Natural killer cell treated with Interleukin-12 subunit alpha and Interleukin-12 subunit beta and Interleukin-15 and Interleukin-18, amount 100 ng/mL, for 72 hours (primary cell): ENCODE measurements at regions not wholly inside any gene's neighbourhood (a gene's known extent, or its start where the extent isn't known, plus 50 kb on each side); places are given as distances from the start of the nearest gene placed in this dataset.

ENCODE experiments used
- ATAC-seq, 2 donors: fragments of 150-1000 bp; cut with Tn5 transposase in 1 of 2; sonication (Bioruptor Pico), chemical (Tn5 transposase) in 1 of 2; 2 replicates each; pipeline ENCODE4 v1.10.0; 2021
- DNase-seq: peaks from one replicate; pipeline ENCODE4 v3.0.0; 2022; ENCODE audit warnings: low spot score
- H3K27ac Mint-ChIP-seq, 2 donors: 1 replicate in 1 of 2; 2 replicates in 1 of 2; pipeline ENCODE4 v1.8.0; 2022; ENCODE audit warnings: mixed read lengths in 2 of 2, mild to moderate bottlenecking in 1 of 2, moderate library complexity in 1 of 2
- H3K27me3 Mint-ChIP-seq, 2 donors: 1 replicate in 1 of 2; 2 replicates in 1 of 2; pipeline ENCODE4 v1.8.0; 2022; ENCODE audit warnings: mixed read lengths in 2 of 2
- H3K36me3 Mint-ChIP-seq: one replicate; pipeline ENCODE4 v1.8.0; 2022; ENCODE audit warnings: mixed read lengths
- H3K4me1 Mint-ChIP-seq, 2 donors: 1 replicate in 1 of 2; 2 replicates in 1 of 2; pipeline ENCODE4 v1.8.0; 2022; ENCODE audit warnings: low read depth in 2 of 2, mixed read lengths in 2 of 2, mild to moderate bottlenecking in 1 of 2
- H3K4me3 Mint-ChIP-seq: one replicate; pipeline ENCODE4 v1.8.0; 2022; ENCODE audit warnings: mixed read lengths
- H3K9me3 Mint-ChIP-seq: 2 replicates; pipeline ENCODE4 v1.8.0; 2022; ENCODE audit warnings: mixed read lengths

GRCh38 chr19:30309905-30310601 lies 62.1 kb upstream of the ZNF536 start:
- ATAC-seq (no peak), DNase-seq (no peak)
- H3K27me3 Mint-ChIP-seq: peaks cover 7 to 8% of the 10 kb centered on the region in 2 donors
- H3K4me3 Mint-ChIP-seq: no peak overlapping the region
- peaks cover 2% of the 10 kb centered on the region for H3K9me3 Mint-ChIP-seq
- H3K27ac Mint-ChIP-seq: no peak overlapping the region
- H3K36me3 Mint-ChIP-seq: no peaks in the 10 kb centered on the region
- no peaks in the 10 kb centered on the region for H3K4me1 Mint-ChIP-seq

- H3K4me1 Mint-ChIP-seq: no peaks in the 10 kb centered on the region
- peaks cover 4% of the 10 kb centered on the region for H3K9me3 Mint-ChIP-seq
- DNase-seq (no peak), ATAC-seq (no peak)
- H3K27me3 Mint-ChIP-seq: peaks cover 7 to 9% of the 10 kb centered on the region in 2 donors
- H3K4me3 Mint-ChIP-seq: no peak overlapping the region
- H3K27ac Mint-ChIP-seq: no peak overlapping the region
- H3K36me3 Mint-ChIP-seq: no peaks in the 10 kb centered on the region
These were observed 61.5 kb upstream of the ZNF536 start for GRCh38 chr19:30310602-30311263.

DNA sequence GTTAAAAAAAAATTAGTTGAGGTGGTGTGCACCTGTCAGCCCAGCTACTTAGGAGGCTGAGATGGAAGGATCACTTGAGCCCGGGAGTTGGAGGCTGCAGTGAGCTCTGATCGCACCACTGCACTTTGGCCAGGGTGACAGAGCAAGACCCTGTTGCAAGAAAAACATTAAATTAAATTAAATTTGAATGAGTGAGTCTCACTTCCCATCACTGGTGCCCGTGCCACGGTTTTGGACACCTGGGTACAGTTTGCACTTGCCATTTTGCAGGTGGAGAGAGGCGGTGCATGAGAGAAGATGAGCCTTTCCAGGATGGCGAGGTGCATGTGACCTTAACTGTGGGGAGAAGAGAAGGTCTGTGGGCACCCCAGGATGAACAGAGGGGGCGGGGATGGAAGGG lies 60.3 kb upstream of the ZNF536 start:
- H3K4me3 Mint-ChIP-seq: no peak overlapping the region
- ATAC-seq (no peak), DNase-seq (no peak)
- no peak overlapping the region for H3K27ac Mint-ChIP-seq
- no peaks in the 10 kb centered on the region for H3K36me3 Mint-ChIP-seq
- no peaks in the 10 kb centered on the region for H3K4me1 Mint-ChIP-seq
- H3K9me3 Mint-ChIP-seq: peaks cover 4% of the 10 kb centered on the region
- peaks cover 7 to 9% of the 10 kb centered on the region in 2 donors for H3K27me3 Mint-ChIP-seq

GRCh38 chr19:30312582-30313352 lies 59.4 kb upstream of the ZNF536 start:
- Mint-ChIP-seq H3K4me3 (no peak overlapping the region), H3K27me3 (peaks cover 1 to 9% of the 10 kb centered on the region in 2 donors), H3K9me3 (peaks cover 4% of the 10 kb centered on the region), H3K27ac (no peak overlapping the region), H3K36me3 (no peaks in the 10 kb centered on the region), H3K4me1 (no peaks in the 10 kb centered on the region)
- no peak for ATAC-seq
- DNase-seq: no peak

DNA sequence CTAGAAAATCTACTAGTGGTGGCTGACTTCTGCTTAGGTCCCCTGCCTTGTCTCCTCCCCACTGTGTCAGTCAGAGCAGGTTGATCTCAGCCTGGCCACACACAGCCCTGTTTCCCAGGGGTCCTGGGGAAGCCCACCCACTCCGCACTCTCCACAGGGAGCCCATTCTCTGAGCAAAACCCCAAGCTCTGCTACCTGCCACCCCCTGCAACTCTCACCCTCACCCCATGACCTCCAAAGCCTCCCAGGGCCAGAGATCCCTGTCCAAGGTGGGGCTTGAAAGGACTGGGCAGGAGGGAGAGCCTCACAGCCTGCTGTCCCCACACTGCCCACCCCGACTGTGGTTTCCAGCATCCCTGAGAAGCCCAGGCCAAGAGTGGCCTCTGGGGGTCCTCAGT lies 58.8 kb upstream of the ZNF536 start:
- ATAC-seq (peak in 1 of 2 donors; percentile 31), DNase-seq (no peak)
- peaks cover 4% of the 10 kb centered on the region for H3K9me3 Mint-ChIP-seq
- no peak overlapping the region for H3K4me3 Mint-ChIP-seq
- H3K27ac Mint-ChIP-seq: no peak overlapping the region
- peaks cover 0 to 6% of the 10 kb centered on the region in 2 donors for H3K27me3 Mint-ChIP-seq
- H3K36me3 Mint-ChIP-seq: no peaks in the 10 kb centered on the region
- no peaks in the 10 kb centered on the region for H3K4me1 Mint-ChIP-seq

DNA sequence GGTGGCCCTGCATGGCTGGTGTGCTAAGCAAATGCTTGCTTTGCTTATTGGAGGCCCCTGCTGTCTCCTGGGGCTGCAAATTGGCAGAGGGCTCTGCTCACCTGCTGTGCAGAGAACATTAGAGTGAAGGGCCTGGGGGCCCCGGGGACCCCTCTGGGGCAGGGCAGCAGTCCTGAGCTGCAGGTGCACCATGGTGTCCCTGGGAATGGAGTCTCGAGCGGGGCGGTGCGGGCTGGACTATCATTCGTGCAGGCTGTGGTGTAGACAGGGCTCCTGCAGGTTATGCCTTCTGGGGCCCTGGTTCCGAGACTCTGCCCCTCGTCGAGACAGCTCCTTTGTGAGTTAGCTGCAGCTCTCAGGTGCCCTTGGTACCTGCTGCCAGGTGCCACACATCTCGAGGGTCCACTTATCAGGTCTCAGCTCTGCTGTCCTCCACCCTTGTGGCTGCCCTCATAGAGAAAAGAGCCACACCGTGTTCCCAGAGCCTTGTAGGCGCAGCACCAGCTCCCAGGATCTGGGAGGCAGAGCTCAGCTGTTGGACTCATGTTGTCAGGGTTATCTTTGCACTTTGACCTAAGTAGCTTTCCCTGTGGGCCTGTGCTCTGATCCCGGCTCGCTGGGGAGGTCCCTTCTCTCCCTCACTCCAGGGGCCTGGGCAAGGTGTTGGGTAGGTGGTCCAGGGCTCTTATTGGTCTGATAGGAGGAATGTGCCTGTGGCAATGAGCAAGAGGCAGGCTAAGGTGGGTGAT lies 58.0 kb upstream of the ZNF536 start:
- peak in 1 of 2 donors; percentile 36 for ATAC-seq
- H3K36me3 Mint-ChIP-seq: no peaks in the 10 kb centered on the region

DNA sequence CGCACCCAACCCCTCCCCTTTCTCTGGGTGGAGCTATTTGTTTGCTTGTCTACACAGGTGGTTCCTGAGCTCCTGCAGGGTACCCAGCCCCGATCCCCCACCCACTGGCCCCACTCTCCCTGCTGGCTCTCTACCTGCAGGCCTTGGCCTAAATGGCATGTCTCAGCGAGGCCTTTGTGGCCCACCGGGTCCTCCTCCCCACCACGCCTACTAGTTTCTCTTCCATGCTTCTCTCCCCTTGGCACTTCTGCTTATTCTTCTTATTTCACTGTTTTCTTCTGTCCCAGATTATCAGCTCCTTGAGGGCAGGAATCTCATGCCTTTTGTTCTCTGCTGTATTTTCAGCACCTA lies 57.4 kb upstream of the ZNF536 start:
- H3K27me3 Mint-ChIP-seq: peaks cover 0 to 6% of the 10 kb centered on the region in 2 donors
- H3K4me3 Mint-ChIP-seq: no peak overlapping the region
- H3K4me1 Mint-ChIP-seq: no peaks in the 10 kb centered on the region
- no peak for ATAC-seq
- H3K36me3 Mint-ChIP-seq: no peaks in the 10 kb centered on the region
- peaks cover 4% of the 10 kb centered on the region for H3K9me3 Mint-ChIP-seq
- no peak for DNase-seq
- no peak overlapping the region for H3K27ac Mint-ChIP-seq

More for the DNA sequence above, 58.0 kb upstream of the ZNF536 start:
- Mint-ChIP-seq H3K27ac (no peak overlapping the region), H3K27me3 (peaks cover 0 to 6% of the 10 kb centered on the region in 2 donors), H3K9me3 (peaks cover 4% of the 10 kb centered on the region), H3K4me1 (no peaks in the 10 kb centered on the region), H3K4me3 (no peak overlapping the region)
- DNase-seq: no peak

DNA sequence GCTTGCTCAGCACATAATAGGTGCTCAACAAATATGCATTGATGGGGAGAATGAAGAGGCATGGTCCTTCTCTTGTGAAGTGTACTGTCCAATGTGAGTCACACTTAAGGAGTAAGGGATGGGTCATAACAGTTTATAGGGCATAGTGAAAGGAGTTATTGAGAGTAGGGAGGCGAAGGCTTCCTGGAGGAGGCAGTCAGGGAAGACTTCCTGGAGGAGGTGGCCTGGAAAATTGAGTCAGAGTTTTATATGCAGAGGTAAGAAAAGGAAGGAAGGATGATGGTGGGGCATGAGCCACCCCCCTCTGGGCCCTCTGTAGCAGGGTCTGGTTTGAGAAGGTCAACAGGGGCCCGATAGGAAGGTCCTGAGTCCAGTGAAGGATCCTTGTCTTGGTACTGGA lies 57.0 kb upstream of the ZNF536 start:
- H3K27ac Mint-ChIP-seq: no peak overlapping the region
- ATAC-seq: no peak

DNA sequence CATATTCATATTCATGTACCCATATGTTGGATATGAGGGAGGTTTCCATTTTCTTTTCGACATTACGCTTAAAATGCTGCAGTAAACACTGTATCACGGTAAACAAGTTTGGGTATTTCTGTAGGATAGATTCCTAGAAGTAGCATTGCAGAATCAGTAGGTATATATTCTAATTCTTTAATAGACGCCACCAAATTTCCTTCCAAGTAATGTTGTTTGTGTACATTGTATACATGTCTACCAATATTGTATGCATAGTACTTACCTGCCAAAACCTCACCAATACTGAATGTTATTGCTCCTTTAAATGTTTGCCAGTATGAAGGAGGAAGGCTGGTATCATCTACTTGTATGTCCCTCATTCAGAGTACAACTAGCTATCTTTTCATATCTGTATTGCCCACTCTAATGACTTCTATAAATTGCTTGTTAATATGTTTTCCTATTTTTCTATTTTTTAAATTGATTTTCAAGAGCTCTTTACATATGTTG lies 56.1 kb upstream of the ZNF536 start:
- Mint-ChIP-seq H3K4me1 (no peaks in the 10 kb centered on the region), H3K36me3 (no peaks in the 10 kb centered on the region)

More for the DNA sequence above, 57.0 kb upstream of the ZNF536 start:
- Mint-ChIP-seq H3K4me1 (no peaks in the 10 kb centered on the region), H3K9me3 (peaks cover 4% of the 10 kb centered on the region), H3K4me3 (no peak overlapping the region), H3K27me3 (peaks cover 0 to 5% of the 10 kb centered on the region in 2 donors), H3K36me3 (no peaks in the 10 kb centered on the region)
- DNase-seq: no peak

GRCh38 chr19:30316560-30317106 lies 55.6 kb upstream of the ZNF536 start:
- ATAC-seq (no peak), DNase-seq (no peak)
- Mint-ChIP-seq H3K4me1 (no peaks in the 10 kb centered on the region), H3K27me3 (peaks cover 0 to 2% of the 10 kb centered on the region in 2 donors), H3K4me3 (no peak overlapping the region), H3K36me3 (no peaks in the 10 kb centered on the region), H3K9me3 (peaks cover 4% of the 10 kb centered on the region), H3K27ac (no peak overlapping the region)

More for the DNA sequence above, 56.1 kb upstream of the ZNF536 start:
- H3K4me3 Mint-ChIP-seq: no peak overlapping the region
- ATAC-seq (no peak), DNase-seq (no peak)
- no peak overlapping the region for H3K27ac Mint-ChIP-seq
- peaks cover 0 to 2% of the 10 kb centered on the region in 2 donors for H3K27me3 Mint-ChIP-seq
- peaks cover 4% of the 10 kb centered on the region for H3K9me3 Mint-ChIP-seq

DNA sequence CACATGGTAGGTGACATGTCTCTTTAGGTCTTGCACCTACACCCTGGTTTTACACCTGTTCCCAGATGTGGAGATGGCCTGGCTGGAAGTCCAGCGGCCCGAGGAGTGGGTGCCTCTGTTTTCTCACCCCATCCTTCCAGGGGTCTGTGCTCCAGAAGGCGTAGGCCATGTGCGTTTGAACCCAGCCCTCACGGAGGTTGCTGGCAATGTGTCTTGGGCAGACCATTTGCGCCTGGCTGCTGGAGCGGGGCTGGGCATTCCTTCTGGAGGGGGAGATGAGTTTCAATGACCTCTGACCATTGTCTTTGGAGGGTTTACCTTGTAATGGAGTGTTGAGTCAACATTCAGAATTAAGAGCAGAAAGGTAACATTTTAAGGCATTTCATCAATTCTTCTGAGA lies 54.8 kb upstream of the ZNF536 start:
- no peak for DNase-seq
- H3K4me1 Mint-ChIP-seq: no peaks in the 10 kb centered on the region
- H3K4me3 Mint-ChIP-seq: no peak overlapping the region
- peaks cover 0 to 2% of the 10 kb centered on the region in 2 donors for H3K27me3 Mint-ChIP-seq
- H3K36me3 Mint-ChIP-seq: no peaks in the 10 kb centered on the region
- ATAC-seq: peak in 1 of 2 donors; percentile 17
- no peak overlapping the region for H3K27ac Mint-ChIP-seq
- H3K9me3 Mint-ChIP-seq: peaks cover 4% of the 10 kb centered on the region

DNA sequence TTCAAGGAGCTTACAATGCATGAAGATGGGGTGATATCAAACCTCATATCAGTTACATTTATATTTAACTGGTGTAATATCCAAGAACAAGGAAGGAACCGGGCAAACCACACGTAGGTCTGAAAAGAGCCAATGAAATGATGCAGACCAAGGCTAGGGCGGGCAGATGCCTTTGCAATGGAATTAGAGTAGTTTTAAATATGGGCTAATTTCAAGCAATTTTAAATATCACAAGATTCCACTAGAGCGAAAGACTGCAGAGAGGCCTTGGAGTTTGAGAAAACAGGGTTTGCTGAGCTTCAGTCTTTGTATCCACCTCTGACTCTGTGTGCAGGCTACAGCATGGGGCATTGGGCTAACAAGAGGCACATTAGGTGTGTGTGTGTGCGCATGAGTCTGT lies 53.9 kb upstream of the ZNF536 start:
- Mint-ChIP-seq H3K27ac (no peak overlapping the region), H3K27me3 (peaks cover 0 to 4% of the 10 kb centered on the region in 2 donors), H3K4me3 (no peak overlapping the region), H3K9me3 (peaks cover 4% of the 10 kb centered on the region), H3K36me3 (no peaks in the 10 kb centered on the region), H3K4me1 (no peaks in the 10 kb centered on the region)
- DNase-seq (no peak), ATAC-seq (no peak)

DNA sequence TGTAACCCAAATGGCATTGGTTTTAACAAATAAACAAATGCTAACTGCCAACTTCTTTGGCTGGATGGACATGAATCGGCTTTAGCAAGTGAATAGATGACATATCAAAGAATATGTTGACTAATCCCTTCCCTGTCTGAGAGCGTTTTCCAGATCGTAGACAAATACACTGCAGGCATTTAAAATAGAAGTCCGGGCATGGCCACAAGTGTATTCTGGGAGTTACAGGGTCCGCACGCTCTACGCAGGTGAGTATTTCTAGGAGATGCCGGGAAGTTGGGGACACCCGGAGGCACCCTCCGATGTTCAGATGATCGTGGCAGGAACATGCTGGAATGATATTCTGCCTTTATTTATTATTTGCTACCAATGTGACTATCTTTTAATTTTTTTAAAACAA lies 53.2 kb upstream of the ZNF536 start:
- Mint-ChIP-seq H3K27me3 (peaks cover 4 to 7% of the 10 kb centered on the region in 2 donors), H3K4me1 (no peaks in the 10 kb centered on the region), H3K36me3 (no peaks in the 10 kb centered on the region), H3K27ac (no peak overlapping the region), H3K4me3 (no peak overlapping the region), H3K9me3 (peaks cover 4% of the 10 kb centered on the region)
- DNase-seq (no peak), ATAC-seq (no peak)
